Peyer's patch (tissue), 4 donors: ENCODE measurements at regions not wholly inside any gene's neighbourhood (a gene's known extent, or its start where the extent isn't known, plus 50 kb on each side); places are given as distances from the start of the nearest gene placed in this dataset.

Experiments used
- POLR2A ChIP-seq, 2 donors: fragments of 450-650 bp; IDR thresholded peaks; one replicate each; pipeline ENCODE4 v1.5.1; 2017; ENCODE audit warnings: antibody characterized with exemption in 2 of 2, mild to moderate bottlenecking in 2 of 2, moderate library complexity in 2 of 2
- TF ChIP-seq, protein P1 (sequence below), 6 experiments: fragments of 450-650 bp in 4 of 6; fragments of 200-600 bp in 2 of 6; sonication (generic) in 1 of 6; IDR thresholded peaks; one replicate each; pipeline ENCODE4 v1.5.1; 2017 to 2019; ENCODE audit warnings: antibody characterized with exemption in 6 of 6, mild to moderate bottlenecking in 3 of 6, moderate library complexity in 1 of 6

DNA sequence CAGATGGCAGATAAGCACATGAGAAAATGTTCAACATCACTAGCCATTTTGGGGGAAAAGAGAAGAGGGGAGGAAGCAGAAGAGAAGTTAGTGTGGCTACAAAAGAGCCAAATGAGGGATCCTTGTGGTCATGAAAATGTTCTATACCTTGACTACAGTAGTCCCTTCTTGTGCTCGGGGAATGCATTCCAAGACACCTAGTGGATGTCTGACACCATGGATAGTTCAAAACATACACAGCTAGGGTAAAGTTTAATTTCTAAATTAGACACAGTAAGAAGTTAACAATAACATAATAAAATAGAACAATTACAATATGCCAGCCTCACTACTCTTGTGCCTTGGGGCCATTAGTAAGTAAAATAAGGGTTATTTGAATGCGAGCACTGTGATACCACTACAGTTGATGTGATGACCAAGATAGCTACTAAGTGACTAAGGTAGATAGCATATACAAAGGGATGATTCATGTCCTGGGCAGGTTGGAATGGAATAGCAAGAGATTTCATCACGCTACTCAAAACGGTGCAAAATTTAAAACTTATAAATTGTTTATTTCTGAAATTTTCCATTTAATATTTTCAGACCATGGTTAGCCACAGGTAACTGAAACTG, 344.1 kb downstream of the NR2F1-AS1 start:
- TF ChIP-seq, protein P1, sequence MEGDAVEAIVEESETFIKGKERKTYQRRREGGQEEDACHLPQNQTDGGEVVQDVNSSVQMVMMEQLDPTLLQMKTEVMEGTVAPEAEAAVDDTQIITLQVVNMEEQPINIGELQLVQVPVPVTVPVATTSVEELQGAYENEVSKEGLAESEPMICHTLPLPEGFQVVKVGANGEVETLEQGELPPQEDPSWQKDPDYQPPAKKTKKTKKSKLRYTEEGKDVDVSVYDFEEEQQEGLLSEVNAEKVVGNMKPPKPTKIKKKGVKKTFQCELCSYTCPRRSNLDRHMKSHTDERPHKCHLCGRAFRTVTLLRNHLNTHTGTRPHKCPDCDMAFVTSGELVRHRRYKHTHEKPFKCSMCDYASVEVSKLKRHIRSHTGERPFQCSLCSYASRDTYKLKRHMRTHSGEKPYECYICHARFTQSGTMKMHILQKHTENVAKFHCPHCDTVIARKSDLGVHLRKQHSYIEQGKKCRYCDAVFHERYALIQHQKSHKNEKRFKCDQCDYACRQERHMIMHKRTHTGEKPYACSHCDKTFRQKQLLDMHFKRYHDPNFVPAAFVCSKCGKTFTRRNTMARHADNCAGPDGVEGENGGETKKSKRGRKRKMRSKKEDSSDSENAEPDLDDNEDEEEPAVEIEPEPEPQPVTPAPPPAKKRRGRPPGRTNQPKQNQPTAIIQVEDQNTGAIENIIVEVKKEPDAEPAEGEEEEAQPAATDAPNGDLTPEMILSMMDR (IDR thresholded peaks at IDR 0.05) = no peak
- TF ChIP-seq POLR2A (IDR thresholded peaks at IDR 0.05) = no peak
